K562 (cell line): ENCODE measurements at regions not wholly inside any gene's neighbourhood (a gene's known extent, or its start where the extent isn't known, plus 50 kb on each side); places are given as distances from the start of the nearest gene placed in this dataset.

Experiments
- DACH1 ChIP-seq: fragments of 450-650 bp; IDR thresholded peaks from 2 replicates; pipeline ENCODE4 v1.6.1; 2018; ENCODE audit not compliant: partially characterized antibody
- EZH2 ChIP-seq: IDR thresholded peaks from 2 replicates; pipeline ENCODE4 v1.6.1; 2012; ENCODE audit warnings: low read depth, mild to moderate bottlenecking, inconsistent platforms, low read length, borderline replicate concordance
- HBP1 ChIP-seq: fragments of 450-650 bp; formaldehyde crosslinking; IDR thresholded peaks from 2 replicates; pipeline ENCODE4 v1.4.0; 2022; ENCODE audit warnings: missing genetic modification characterization
- MXI1 ChIP-seq: IDR thresholded peaks from 2 replicates; pipeline ENCODE4 v1.6.1; 2011; ENCODE audit warnings: low read depth, mild to moderate bottlenecking, improper control_type of control experiment, low read length
- MYC ChIP-seq, 2 experiments: fragments of 250-450 bp in 1 of 2; sonication (Bioruptor Pico) in 1 of 2; IDR thresholded peaks; 2 replicates each; pipeline versions ENCODE4 v1.5.1 to v1.6.1; 2012 to 2021; ENCODE audit warnings: low read depth in 2 of 2, borderline replicate concordance in 1 of 2, improper control_type of control experiment in 1 of 2, low read length in 1 of 2, mild to moderate bottlenecking in 1 of 2, moderate library complexity in 1 of 2
- POLR2AphosphoS5 ChIP-seq: IDR thresholded peaks from 2 replicates; pipeline ENCODE4 v1.6.1; 2011; ENCODE audit warnings: mild to moderate bottlenecking, low read depth, low read length, moderate library complexity; ENCODE audit not compliant: control insufficient read depth, insufficient read depth
- PYGO2 ChIP-seq: fragments of 450-650 bp; IDR thresholded peaks from 2 replicates; pipeline ENCODE4 v1.6.1; 2016; ENCODE audit warnings: mild to moderate bottlenecking, missing genetic modification characterization, moderate library complexity, missing compliant biosample characterization
- TAF1 ChIP-seq: IDR thresholded peaks from 2 replicates; pipeline ENCODE4 v1.6.1; 2011; ENCODE audit warnings: mild to moderate bottlenecking, low read length, moderate library complexity; ENCODE audit not compliant: insufficient read depth, control insufficient read depth, severe bottlenecking; ENCODE audit errors: extremely low read depth
- ZNF175 ChIP-seq: fragments of 200-800 bp; sonication (Bioruptor generic); IDR thresholded peaks from 2 replicates; pipeline ENCODE4 v1.6.1; 2016; ENCODE audit warnings: low read depth, mild to moderate bottlenecking, missing genetic modification characterization, missing compliant biosample characterization
- TF ChIP-seq, protein P1 (sequence below), 3 experiments: IDR thresholded peaks in 2 of 3; conservative IDR thresholded peaks in 1 of 3; 2 replicates each; pipeline ENCODE4 v1.5.1; 2011 to 2012; ENCODE audit warnings: low read length in 3 of 3, mild to moderate bottlenecking in 3 of 3, control low read depth in 2 of 3, improper control_type of control experiment in 1 of 3, inconsistent platforms in 1 of 3, low read depth in 1 of 3, mixed read lengths in 1 of 3, moderate library complexity in 1 of 3; ENCODE audit not compliant: insufficient read depth in 2 of 3

DNA sequence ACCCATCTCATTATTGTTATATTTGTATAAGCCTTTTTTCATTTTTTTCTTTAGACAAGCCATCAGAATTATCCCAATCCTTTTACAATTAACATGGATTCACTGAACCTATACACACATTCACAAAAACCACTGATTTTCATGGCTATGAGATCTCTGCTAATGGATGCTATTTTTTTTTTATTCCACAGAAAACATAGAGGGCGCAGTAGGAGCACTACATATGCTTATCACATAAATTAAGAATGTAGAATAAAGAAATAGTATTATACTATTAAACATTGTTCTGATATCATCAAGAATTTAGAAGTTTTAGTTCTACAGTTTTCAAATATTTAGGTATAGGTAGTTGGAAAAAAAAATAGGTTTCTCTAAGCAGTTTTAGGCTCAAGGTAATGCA, 1477.4 kb downstream of the ARAP2 start:
- TF ChIP-seq TAF1 (no peak), ZNF175 (CRISPR knock-in tag) (no peak), HBP1 (CRISPR knock-in tag) (no peak), EZH2 (no peak), PYGO2 (tag) (no peak), MYC (IDR thresholded peaks at IDR 0.05; ENCODE audit: low read depth, low read length) (no peak), MYC (CRISPR knock-in tag; IDR thresholded peaks at IDR 0.05; ENCODE audit: borderline replicate concordance, low read depth) (no peak), DACH1 (no peak), POLR2AphosphoS5 (no peak), MXI1 (no peak)
- TF ChIP-seq, protein P1, sequence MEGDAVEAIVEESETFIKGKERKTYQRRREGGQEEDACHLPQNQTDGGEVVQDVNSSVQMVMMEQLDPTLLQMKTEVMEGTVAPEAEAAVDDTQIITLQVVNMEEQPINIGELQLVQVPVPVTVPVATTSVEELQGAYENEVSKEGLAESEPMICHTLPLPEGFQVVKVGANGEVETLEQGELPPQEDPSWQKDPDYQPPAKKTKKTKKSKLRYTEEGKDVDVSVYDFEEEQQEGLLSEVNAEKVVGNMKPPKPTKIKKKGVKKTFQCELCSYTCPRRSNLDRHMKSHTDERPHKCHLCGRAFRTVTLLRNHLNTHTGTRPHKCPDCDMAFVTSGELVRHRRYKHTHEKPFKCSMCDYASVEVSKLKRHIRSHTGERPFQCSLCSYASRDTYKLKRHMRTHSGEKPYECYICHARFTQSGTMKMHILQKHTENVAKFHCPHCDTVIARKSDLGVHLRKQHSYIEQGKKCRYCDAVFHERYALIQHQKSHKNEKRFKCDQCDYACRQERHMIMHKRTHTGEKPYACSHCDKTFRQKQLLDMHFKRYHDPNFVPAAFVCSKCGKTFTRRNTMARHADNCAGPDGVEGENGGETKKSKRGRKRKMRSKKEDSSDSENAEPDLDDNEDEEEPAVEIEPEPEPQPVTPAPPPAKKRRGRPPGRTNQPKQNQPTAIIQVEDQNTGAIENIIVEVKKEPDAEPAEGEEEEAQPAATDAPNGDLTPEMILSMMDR (IDR thresholded peaks at IDR 0.05 in 2 of 3, conservative IDR thresholded peaks at IDR 0.05 in 1 of 3; ENCODE audit: insufficient read depth in 2 of 3, low read depth in 1 of 3, low read length in 3 of 3) = no peak
